SJCRH30 (cell line): ENCODE measurements at regions not wholly inside any gene's neighbourhood (a gene's known extent, or its start where the extent isn't known, plus 50 kb on each side); places are given as distances from the start of the nearest gene placed in this dataset.

Experiments
- DNase-seq, 2 experiments: peaks; one replicate each; pipeline ENCODE4 v3.0.0-alpha.2; 2015 to 2020
- H3K27ac ChIP-seq: fragments of 250-450 bp; sonication (Bioruptor Pico); 2 replicates; pipeline ENCODE4 v1.5.1; 2020; ENCODE audit warnings: mild to moderate bottlenecking, moderate library complexity
- H3K27me3 ChIP-seq: fragments of 250-450 bp; sonication (Bioruptor Pico); 2 replicates; pipeline ENCODE4 v1.5.1; 2020; ENCODE audit warnings: mild to moderate bottlenecking, moderate library complexity
- H3K36me3 ChIP-seq: fragments of 250-450 bp; sonication (Bioruptor Pico); 2 replicates; pipeline ENCODE4 v1.5.1; 2020; ENCODE audit warnings: mild to moderate bottlenecking, moderate library complexity
- H3K4me1 ChIP-seq: fragments of 250-450 bp; sonication (Bioruptor Pico); 2 replicates; pipeline ENCODE4 v1.5.1; 2020; ENCODE audit warnings: mild to moderate bottlenecking, moderate library complexity
- H3K4me3 ChIP-seq: fragments of 250-450 bp; sonication (Bioruptor Pico); 2 replicates; pipeline ENCODE4 v1.5.1; 2020; ENCODE audit warnings: mild to moderate bottlenecking, moderate library complexity
- H3K9me3 ChIP-seq: fragments of 250-450 bp; sonication (Bioruptor Pico); replicated peaks from 2 replicates; pipeline ENCODE4 v1.5.1; 2020; ENCODE audit warnings: mild to moderate bottlenecking, moderate library complexity

DNA sequence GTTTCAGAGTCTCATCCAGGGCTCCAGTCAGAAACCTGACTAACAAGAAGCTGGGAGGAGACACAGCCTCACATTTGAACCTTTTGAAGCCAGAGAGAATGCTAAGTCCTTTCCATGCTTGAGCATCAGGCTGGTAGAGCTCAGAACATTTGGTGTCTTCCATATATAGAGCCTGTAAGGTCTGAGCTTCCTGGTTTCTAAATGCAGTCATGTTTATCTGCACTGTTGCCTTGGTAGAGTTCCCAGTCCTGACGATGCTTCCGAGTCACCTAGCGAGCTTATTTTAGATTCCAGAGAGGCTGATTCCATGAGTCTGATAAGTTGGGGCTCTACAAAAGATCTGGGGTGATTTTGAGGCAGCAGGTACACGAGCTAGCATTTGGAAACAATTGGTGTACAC, 68.4 kb upstream of the SORL1 start:
- no peaks in the 10 kb centered on the region for H3K27me3 ChIP-seq
- no peak for DNase-seq
- H3K9me3 ChIP-seq: no peaks in the 10 kb centered on the region
- no peak overlapping the region for H3K4me3 ChIP-seq
- no peak overlapping the region for H3K27ac ChIP-seq
- H3K4me1 ChIP-seq: no peaks in the 10 kb centered on the region
- no peaks in the 10 kb centered on the region for H3K36me3 ChIP-seq

DNA sequence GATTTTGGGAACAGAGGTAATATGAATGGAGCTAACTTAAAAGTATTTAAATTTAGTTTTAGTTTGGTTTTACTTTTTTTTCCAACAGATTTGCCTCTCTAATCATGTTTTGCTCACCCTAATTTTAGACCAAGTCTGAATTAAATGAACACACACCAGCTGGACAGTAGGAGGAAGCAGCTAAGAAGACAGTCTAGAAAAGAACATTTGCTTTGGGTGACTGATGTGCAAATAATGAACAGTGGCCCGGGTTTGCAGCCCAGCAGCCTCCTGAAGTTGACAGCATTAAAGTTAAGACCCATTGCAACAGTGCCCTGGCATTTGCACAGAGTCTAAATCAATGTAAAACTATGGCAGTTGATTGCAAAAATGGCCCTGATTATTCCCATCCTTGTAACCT, 66.4 kb upstream of the SORL1 start:
- DNase-seq: no peak
- Histone ChIP-seq H3K9me3 (no peaks in the 10 kb centered on the region), H3K36me3 (no peaks in the 10 kb centered on the region), H3K4me1 (no peaks in the 10 kb centered on the region), H3K27ac (no peak overlapping the region), H3K4me3 (no peak overlapping the region), H3K27me3 (no peaks in the 10 kb centered on the region)
